HG03045 (cell line): ENCODE measurements at regions not wholly inside any gene's neighbourhood (a gene's known extent, or its start where the extent isn't known, plus 50 kb on each side); places are given as distances from the start of the nearest gene placed in this dataset.

ENCODE experiments used
- ATAC-seq: cut with Tn5 transposase; IDR thresholded peaks from one replicate; pipeline ENCODE4 v1.9.1; 2021; ENCODE audit warnings: mild to moderate bottlenecking, moderate library complexity; ENCODE audit not compliant: unreplicated experiment

GRCh38 chr1:3954170-3955169, 54.4 kb upstream of the C1orf174 start:
- no peak for ATAC-seq

- no peak for ATAC-seq
These were observed 55.2 kb upstream of the C1orf174 start for GRCh38 chr1:3955196-3955772.

GRCh38 chr1:3956527-3957170, 56.6 kb upstream of the C1orf174 start:
- no peak for ATAC-seq

GRCh38 chr1:3959361-3959760, 59.3 kb upstream of the C1orf174 start:
- ATAC-seq, result no peak

- no peak for ATAC-seq
These were observed 63.5 kb upstream of the C1orf174 start for GRCh38 chr1:3963554-3963953.

GRCh38 chr1:3965693-3966092, 65.6 kb upstream of the C1orf174 start:
- ATAC-seq, result no peak

GRCh38 chr1:3968851-3969250, 68.8 kb upstream of the C1orf174 start:
- ATAC-seq, result no peak

- no peak for ATAC-seq
These were observed 71.9 kb upstream of the C1orf174 start for GRCh38 chr1:3971981-3972380.

GRCh38 chr1:3975903-3976630, 76.0 kb upstream of the C1orf174 start:
- ATAC-seq, result no peak

- no peak for ATAC-seq
These were observed 76.7 kb upstream of the C1orf174 start for GRCh38 chr1:3976821-3977220.

- ATAC-seq, result no peak
These were observed 78.3 kb upstream of the C1orf174 start for GRCh38 chr1:3978196-3978989.

GRCh38 chr1:3978990-3979325, 78.9 kb upstream of the C1orf174 start:
- ATAC-seq, result no peak

- ATAC-seq, result no peak
These were observed 81.2 kb upstream of the C1orf174 start for GRCh38 chr1:3981261-3981660.

GRCh38 chr1:3981746-3982505, 81.9 kb upstream of the C1orf174 start:
- ATAC-seq, result no peak

GRCh38 chr1:3983181-3983580, 83.1 kb upstream of the C1orf174 start:
- no peak for ATAC-seq

GRCh38 chr1:3984586-3984985, 84.5 kb upstream of the C1orf174 start:
- no peak for ATAC-seq

GRCh38 chr1:3986686-3987218, 86.7 kb upstream of the C1orf174 start:
- no peak for ATAC-seq

GRCh38 chr1:3987669-3988235, 87.7 kb upstream of the C1orf174 start:
- ATAC-seq, result no peak

GRCh38 chr1:3988431-3988830, 88.4 kb upstream of the C1orf174 start:
- no peak for ATAC-seq
